Epithelial cell of proximal tubule (primary cell): ENCODE measurements at regions not wholly inside any gene's neighbourhood (a gene's known extent, or its start where the extent isn't known, plus 50 kb on each side); places are given as distances from the start of the nearest gene placed in this dataset.
"Not testable (repeated sequence)": the region's sequence is repeated elsewhere in the genome, so short reads cannot be mapped to it uniquely, and the experiment has no call there.

Source experiments
- DNase-seq: peaks from one replicate; pipeline ENCODE4 v3.0.0-alpha.2; 2011; ENCODE audit warnings: low read depth
- H3K4me3 ChIP-seq: 2 replicates; pipeline ENCODE4 v1.5.1; 2011; ENCODE audit warnings: low read depth, mild to moderate bottlenecking, low read length
- TF ChIP-seq, protein P1 (sequence below): conservative IDR thresholded peaks from 2 replicates; pipeline ENCODE4 v1.5.1; 2012; ENCODE audit warnings: low read depth, mild to moderate bottlenecking, low read length

- DNase-seq = no peak
Observed at GRCh38 chr15:19956124-19956796, 585.3 kb downstream of the GOLGA6L6 start.

DNA sequence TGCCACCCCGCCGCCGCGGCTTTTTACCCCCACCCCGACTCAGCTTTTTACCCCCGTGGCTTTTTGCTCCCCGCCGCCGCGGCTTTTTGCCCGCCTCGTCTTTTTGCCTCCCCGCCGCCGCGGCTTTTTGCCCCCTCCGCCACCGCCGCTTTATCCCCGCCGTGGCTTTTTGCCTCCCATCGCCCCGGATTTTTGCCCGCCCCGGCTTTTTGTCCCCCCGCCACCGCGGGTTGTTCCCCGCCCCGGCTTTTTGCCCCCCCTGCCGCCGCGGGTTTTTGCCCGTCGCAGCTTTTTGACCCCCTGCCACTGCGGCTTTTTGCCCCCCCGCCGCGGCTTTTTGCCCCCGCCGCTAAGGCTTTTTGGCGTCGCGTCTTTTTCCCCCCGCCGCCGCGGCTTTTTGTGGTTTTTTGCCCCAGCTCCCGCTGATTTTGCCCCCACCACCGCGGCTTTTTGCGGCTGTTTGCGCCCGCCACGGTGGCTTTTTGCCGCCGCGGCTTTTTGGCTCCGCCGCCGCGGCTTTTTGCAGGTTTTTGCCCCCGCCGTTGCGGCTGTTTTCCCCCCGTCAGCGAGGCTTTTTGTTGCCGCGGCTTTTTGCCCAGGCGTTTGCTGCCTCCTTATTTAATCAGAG lies 597.2 kb downstream of the GOLGA6L6 start:
- DNase-seq = no peak
- TF ChIP-seq, protein P1, sequence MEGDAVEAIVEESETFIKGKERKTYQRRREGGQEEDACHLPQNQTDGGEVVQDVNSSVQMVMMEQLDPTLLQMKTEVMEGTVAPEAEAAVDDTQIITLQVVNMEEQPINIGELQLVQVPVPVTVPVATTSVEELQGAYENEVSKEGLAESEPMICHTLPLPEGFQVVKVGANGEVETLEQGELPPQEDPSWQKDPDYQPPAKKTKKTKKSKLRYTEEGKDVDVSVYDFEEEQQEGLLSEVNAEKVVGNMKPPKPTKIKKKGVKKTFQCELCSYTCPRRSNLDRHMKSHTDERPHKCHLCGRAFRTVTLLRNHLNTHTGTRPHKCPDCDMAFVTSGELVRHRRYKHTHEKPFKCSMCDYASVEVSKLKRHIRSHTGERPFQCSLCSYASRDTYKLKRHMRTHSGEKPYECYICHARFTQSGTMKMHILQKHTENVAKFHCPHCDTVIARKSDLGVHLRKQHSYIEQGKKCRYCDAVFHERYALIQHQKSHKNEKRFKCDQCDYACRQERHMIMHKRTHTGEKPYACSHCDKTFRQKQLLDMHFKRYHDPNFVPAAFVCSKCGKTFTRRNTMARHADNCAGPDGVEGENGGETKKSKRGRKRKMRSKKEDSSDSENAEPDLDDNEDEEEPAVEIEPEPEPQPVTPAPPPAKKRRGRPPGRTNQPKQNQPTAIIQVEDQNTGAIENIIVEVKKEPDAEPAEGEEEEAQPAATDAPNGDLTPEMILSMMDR = no peak
- H3K4me3 ChIP-seq = no peak overlapping the region

More at GRCh38 chr15:19956124-19956796, 585.3 kb downstream of the GOLGA6L6 start:
- H3K4me3 ChIP-seq = no peak overlapping the region
- TF ChIP-seq, protein P1 = no peak

- H3K4me3 ChIP-seq = no peak overlapping the region
- DNase-seq = no peak
- TF ChIP-seq, protein P1 = no peak
Observed at GRCh38 chr15:19943515-19943914, 598.1 kb downstream of the GOLGA6L6 start.

- not testable (repeated sequence) for H3K4me3 ChIP-seq, DNase-seq
Observed at GRCh38 chr15:19903281-19903680, 638.3 kb downstream of the GOLGA6L6 start.

GRCh38 chr15:19902388-19902787 lies 639.2 kb downstream of the GOLGA6L6 start:
- not testable (repeated sequence) for H3K4me3 ChIP-seq, DNase-seq

DNA sequence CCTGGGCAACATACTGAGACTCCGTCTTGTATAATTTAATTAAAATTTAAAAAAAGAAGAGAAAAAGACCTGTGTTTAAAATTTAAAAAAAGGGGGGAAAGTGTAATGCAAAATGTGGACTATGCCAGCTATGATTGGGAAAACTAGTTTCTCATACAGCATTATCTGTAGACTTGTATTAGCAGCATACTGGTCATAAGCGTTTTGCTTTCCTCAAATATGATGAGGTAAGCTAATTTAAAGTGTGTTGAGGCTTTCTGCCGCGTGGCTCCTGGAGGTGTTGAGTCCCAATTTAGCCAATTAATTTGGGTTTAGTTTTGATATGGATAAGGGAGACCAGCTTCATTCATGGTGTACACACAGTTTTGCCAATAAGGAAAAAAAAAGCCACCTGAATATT lies 640.2 kb downstream of the GOLGA6L6 start:
- not testable (repeated sequence) for H3K4me3 ChIP-seq, DNase-seq

DNA sequence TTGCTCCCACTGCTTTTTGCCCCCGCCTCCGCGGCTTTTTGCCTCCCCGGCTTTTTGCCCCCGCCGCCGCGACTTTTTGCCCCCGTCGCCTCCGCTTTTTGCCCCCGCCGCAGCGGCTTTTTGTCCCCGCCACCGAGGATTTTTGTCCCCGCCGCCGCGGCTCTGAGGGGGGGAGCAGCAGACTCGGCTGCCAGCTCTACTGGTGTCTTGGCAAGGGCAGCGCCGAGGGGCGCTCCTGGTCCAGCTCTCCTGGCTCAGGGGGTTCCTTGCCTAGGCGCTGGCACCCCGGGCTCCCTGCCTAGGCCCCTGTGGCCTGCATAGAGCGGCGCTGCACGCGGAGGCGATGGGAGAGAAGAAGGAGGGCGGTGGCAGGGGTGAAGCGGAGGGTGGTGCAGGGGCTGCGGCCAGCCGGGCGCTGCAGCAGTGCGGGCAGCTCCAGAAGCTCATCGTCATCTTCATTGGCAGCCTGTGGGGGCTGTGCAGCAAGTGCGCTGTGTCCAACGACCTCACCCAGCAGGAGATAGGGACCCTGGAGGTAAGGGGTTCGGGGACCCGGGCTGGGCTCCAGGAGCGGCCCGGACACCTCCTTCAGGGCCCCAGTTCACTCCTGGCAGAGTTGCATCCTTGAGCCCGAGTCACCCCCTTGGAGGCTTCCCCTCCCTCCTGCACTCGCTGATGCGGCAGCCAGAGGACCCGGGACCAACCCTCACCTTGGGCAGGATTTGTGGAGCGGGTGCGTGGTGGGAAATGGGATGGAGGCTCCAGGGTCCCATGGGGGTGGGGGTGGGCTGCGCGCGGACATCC lies 642.4 kb downstream of the GOLGA6L6 start:
- TF ChIP-seq, protein P1 = no peak
- no peak overlapping the region for H3K4me3 ChIP-seq
- DNase-seq = no peak

DNA sequence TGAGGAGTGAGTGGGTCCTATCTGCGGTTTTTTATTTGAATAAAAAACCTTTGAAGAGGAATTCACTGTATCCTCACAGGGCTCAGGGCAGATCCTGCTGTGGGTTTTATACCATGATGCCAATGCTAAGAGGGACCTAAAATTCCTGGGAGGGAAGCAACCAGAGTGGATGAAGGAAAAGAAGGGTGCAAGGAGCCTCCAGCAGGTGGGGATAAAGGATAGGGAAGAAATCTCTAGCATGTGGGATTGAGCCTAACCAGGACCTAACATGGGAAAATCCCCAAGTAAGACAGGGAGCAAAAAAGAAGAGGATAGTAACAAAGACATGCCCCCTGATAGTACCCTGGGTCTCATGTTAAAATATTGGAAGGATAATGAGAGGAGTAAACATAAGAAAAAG lies 652.8 kb downstream of the GOLGA6L6 start:
- not testable (repeated sequence) for H3K4me3 ChIP-seq, DNase-seq

GRCh38 chr15:19844061-19844460 lies 697.5 kb downstream of the GOLGA6L6 start:
- H3K4me3 ChIP-seq, DNase-seq: not testable (repeated sequence)
